ENCODE measurements at regions not wholly inside any gene's neighbourhood (a gene's known extent, or its start where the extent isn't known, plus 50 kb on each side); places are given as distances from the start of the nearest gene placed in this dataset.

DNA sequence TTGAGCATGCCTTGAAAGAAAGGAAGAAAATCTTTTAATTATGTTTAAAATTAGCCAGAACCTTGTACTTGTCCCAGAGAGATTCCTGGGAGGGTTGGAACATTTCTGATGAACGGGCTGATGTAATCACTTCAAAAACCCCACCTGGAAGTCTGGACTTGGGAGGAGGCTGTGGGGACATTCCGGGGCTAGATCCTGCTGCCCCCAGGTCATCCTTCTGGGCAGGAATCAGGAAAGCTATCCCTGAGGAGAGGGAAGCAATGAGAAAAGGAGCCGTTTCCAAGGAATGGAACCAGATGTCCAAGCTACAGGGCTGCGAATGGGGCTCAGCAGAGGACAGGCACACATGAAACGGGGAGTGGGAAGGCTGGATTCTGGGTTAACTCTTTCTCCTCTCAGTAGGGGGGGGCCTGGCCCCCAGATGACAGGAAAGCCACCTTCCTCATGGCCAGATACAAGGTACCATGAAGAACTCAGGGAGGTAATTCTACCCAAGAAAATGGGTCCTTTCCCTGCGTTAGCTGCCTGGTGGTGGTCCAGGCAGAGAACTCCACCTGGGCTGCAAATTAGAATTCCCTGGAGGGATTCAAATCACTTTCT is 280.1 kb downstream of the TCF7L2 start:
- TF ChIP-seq ZFP3 (tag by site-specific recombination; IDR thresholded peaks at IDR 0.05; ENCODE audit: low read depth) (no peak), TCF7L2 (IDR thresholded peaks at IDR 0.05; ENCODE audit: borderline replicate concordance, low read depth, low read length) (no peak)

Data from HEK293 (cell line).